Mesenchymal stem cell (in vitro differentiated cells and primary cell): ENCODE measurements at regions not wholly inside any gene's neighbourhood (a gene's known extent, or its start where the extent isn't known, plus 50 kb on each side); places are given as distances from the start of the nearest gene placed in this dataset.
A peak's percentile ranks its signal among the peaks of the same experiment; 100 is the strongest.

Experiments
- DNase-seq: peaks from one replicate; pipeline ENCODE4 v3.0.0-alpha.2; 2013
- H2AFZ ChIP-seq: one replicate; pipeline ENCODE4 v1.6.1; 2013; ENCODE audit warnings: low read depth, mild to moderate bottlenecking, control low read depth, inconsistent platforms, low read length, moderate library complexity
- H2AK5ac ChIP-seq: 2 replicates; pipeline ENCODE4 v1.6.1; 2013; ENCODE audit warnings: low read length, moderate library complexity, mild to moderate bottlenecking, inconsistent platforms; ENCODE audit not compliant: severe bottlenecking
- H2BK120ac ChIP-seq: one replicate; pipeline ENCODE4 v1.6.1; 2013; ENCODE audit warnings: low read depth, mild to moderate bottlenecking, inconsistent platforms, low read length, moderate library complexity
- H2BK12ac ChIP-seq, 2 experiments: one replicate each; pipeline ENCODE4 v1.6.1; 2013; ENCODE audit warnings: inconsistent platforms in 2 of 2, low read length in 2 of 2, mild to moderate bottlenecking in 2 of 2, moderate library complexity in 2 of 2, control low read depth in 1 of 2
- H2BK15ac ChIP-seq: one replicate; pipeline ENCODE4 v1.6.1; 2013; ENCODE audit warnings: mild to moderate bottlenecking, low read depth, inconsistent platforms; ENCODE audit not compliant: poor library complexity, severe bottlenecking
- H2BK5ac ChIP-seq: 2 replicates; pipeline ENCODE4 v1.6.1; 2013; ENCODE audit warnings: low read depth, mild to moderate bottlenecking, low read length, control low read depth, inconsistent platforms; ENCODE audit not compliant: poor library complexity, severe bottlenecking
- H3K14ac ChIP-seq, 2 experiments: one replicate each; pipeline ENCODE4 v1.6.1; 2013; ENCODE audit warnings: inconsistent platforms in 2 of 2, low read length in 2 of 2, control low read depth in 1 of 2, mild to moderate bottlenecking in 1 of 2, moderate library complexity in 1 of 2
- H3K18ac ChIP-seq, 2 experiments: one replicate each; pipeline ENCODE4 v1.6.1; 2013; ENCODE audit warnings: inconsistent platforms in 2 of 2, low read length in 2 of 2, control low read depth in 1 of 2, low read depth in 1 of 2, mild to moderate bottlenecking in 1 of 2
- H3K23ac ChIP-seq, 2 experiments: one replicate each; pipeline ENCODE4 v1.6.1; 2013; ENCODE audit warnings: inconsistent platforms in 2 of 2, low read length in 2 of 2, mild to moderate bottlenecking in 2 of 2, moderate library complexity in 2 of 2, control low read depth in 1 of 2
- H3K27ac ChIP-seq: 2 replicates; pipeline ENCODE4 v1.5.1; 2013; ENCODE audit warnings: mild to moderate bottlenecking, moderate library complexity, low read length, control low read depth, inconsistent platforms; ENCODE audit not compliant: poor library complexity, severe bottlenecking
- H3K27me3 ChIP-seq, 2 experiments: 2 replicates each; pipeline versions ENCODE4 v1.6.1 to v1.7.0; 2013; ENCODE audit warnings: low read length in 2 of 2, mild to moderate bottlenecking in 2 of 2, moderate library complexity in 2 of 2, control low read depth in 1 of 2, inconsistent platforms in 1 of 2; ENCODE audit not compliant: control insufficient read depth in 1 of 2, insufficient read depth in 1 of 2
- H3K36me3 ChIP-seq, 2 experiments: 2 replicates each; pipeline versions ENCODE4 v1.6.1 to v1.7.0; 2013; ENCODE audit warnings: low read length in 2 of 2, control low read depth in 1 of 2, inconsistent platforms in 1 of 2, low read depth in 1 of 2, mild to moderate bottlenecking in 1 of 2; ENCODE audit not compliant: insufficient read depth in 2 of 2, control insufficient read depth in 1 of 2
- H3K4ac ChIP-seq, 2 experiments: one replicate each; pipeline ENCODE4 v1.6.1; 2013; ENCODE audit warnings: inconsistent platforms in 2 of 2, low read length in 2 of 2, mild to moderate bottlenecking in 2 of 2, moderate library complexity in 2 of 2, control low read depth in 1 of 2, low read depth in 1 of 2
- H3K4me1 ChIP-seq: 2 replicates; pipeline ENCODE4 v1.6.1; 2013; ENCODE audit warnings: low read depth, low read length, control low read depth; ENCODE audit not compliant: control insufficient read depth, insufficient read depth
- H3K4me2 ChIP-seq: 2 replicates; pipeline ENCODE4 v1.6.1; 2013; ENCODE audit warnings: low read length, mild to moderate bottlenecking, inconsistent platforms; ENCODE audit not compliant: poor library complexity, severe bottlenecking
- H3K4me3 ChIP-seq, 2 experiments: 2 replicates each; pipeline versions ENCODE4 v1.5.1 to v1.7.0; 2013; ENCODE audit warnings: low read length in 2 of 2, mild to moderate bottlenecking in 2 of 2, control low read depth in 1 of 2, low read depth in 1 of 2; ENCODE audit not compliant: insufficient read depth in 1 of 2
- H3K79me1 ChIP-seq: replicated peaks from 2 replicates; pipeline ENCODE4 v1.6.1; 2013; ENCODE audit warnings: mild to moderate bottlenecking, control low read depth, low read length, inconsistent platforms; ENCODE audit not compliant: poor library complexity, severe bottlenecking
- H3K9ac ChIP-seq: 2 replicates; pipeline ENCODE4 v1.7.0; 2013; ENCODE audit warnings: mild to moderate bottlenecking, low read length, moderate library complexity
- H3K9me3 ChIP-seq: 2 replicates; pipeline ENCODE4 v1.7.0; 2013; ENCODE audit warnings: mild to moderate bottlenecking, low read length; ENCODE audit not compliant: control insufficient read depth
- H4K8ac ChIP-seq: one replicate; pipeline ENCODE4 v1.6.1; 2013; ENCODE audit warnings: inconsistent platforms, mild to moderate bottlenecking, low read length, moderate library complexity
- H4K91ac ChIP-seq: one replicate; pipeline ENCODE4 v1.6.1; 2013; ENCODE audit warnings: mild to moderate bottlenecking, low read length, inconsistent platforms
- WGBS: methylation state at CpG from one replicate; pipeline ENCODE4 v1.1.7; 2013; ENCODE audit warnings: mixed read lengths; 5-methylcytosine and 5-hydroxymethylcytosine counted together

DNA sequence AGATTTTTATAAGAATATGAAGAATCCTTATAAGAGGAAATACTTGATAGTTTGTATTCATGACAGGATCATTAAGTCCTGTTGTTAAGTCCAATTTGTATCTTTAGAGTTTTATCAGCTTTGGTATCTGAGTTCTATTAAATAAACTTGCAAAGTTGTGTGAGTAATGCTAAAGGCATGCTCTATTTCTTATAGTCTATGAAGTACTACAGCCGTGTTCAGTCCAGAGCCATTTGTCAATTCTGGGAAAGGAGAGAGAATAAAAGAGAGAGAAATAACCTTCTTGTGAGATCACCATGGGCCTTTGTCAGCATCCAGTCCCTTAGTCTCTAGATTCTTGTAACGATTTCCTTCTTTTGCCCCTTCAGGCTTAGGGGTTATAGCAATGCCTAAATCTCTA lies 181.2 kb upstream of the POU3F2 start:
- Histone ChIP-seq H3K9ac (no peak overlapping the region), H3K36me3 (no peaks in the 10 kb centered on the region), H3K27me3 (no peaks in the 10 kb centered on the region), H2BK15ac (no peak overlapping the region), H3K79me1 (no peaks in the 10 kb centered on the region), H4K91ac (no peak overlapping the region), H3K18ac (no peak overlapping the region), H4K8ac (no peak overlapping the region), H3K23ac (no peak overlapping the region), H2BK120ac (no peak overlapping the region), H3K14ac (no peak overlapping the region), H2BK12ac (no peak overlapping the region), H3K4me1 (no peaks in the 10 kb centered on the region), H2AFZ (no peak overlapping the region), H3K4ac (no peak overlapping the region), H3K9me3 (no peaks in the 10 kb centered on the region), H3K27ac (no peak overlapping the region), H2AK5ac (no peak overlapping the region), H3K4me2 (no peak overlapping the region), H2BK5ac (no peak overlapping the region), H3K4me3 (no peak overlapping the region)
- DNase-seq = no peak
- WGBS = 23% methylated on average over 2 of the region's 2 CpGs

DNA sequence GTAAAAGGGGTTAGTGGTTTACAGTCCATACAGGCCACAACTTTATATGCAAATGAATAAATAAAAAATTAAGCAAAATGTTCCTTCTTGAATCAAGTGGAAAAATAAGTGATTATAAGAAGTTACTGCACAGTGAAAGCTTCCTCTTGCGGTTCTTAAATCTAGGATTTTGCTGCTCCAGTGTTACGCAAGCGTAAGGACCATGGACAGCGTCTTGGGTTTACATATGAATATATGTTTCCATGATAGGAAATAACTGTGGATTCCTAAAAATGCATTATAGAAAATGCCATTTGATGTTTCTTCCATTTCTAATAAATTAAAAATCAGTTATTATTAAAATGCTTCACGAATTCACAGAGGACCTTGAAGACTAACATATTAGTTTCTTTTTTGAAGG lies 176.6 kb upstream of the POU3F2 start:
- H3K36me3 ChIP-seq = no peaks in the 10 kb centered on the region
- WGBS = 54% methylated on average over 3 of the region's 5 CpGs

DNA sequence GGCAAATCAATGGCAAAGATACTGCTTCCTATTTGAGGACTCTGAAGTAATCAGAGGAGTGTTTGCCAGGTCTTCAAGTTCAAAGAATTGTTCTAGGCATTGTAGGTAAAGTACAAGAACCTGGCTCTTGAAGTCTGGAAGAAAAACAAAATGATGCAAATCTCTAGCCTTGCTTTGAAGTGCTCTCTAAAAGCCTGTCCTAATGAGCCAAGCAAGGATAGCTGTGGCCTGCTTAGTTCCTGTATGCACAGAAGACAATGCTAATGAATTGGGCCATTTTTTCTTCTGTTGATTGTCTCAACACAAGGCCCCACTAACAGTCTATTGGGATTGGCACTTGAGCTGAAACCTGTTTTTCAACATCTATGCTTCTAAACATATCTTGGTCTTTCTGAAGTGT lies 165.0 kb upstream of the POU3F2 start:
- no peaks in the 10 kb centered on the region for H3K4me1 ChIP-seq

More for the DNA sequence above, 176.6 kb upstream of the POU3F2 start:
- H2BK15ac ChIP-seq = no peak overlapping the region
- H3K4me2 ChIP-seq = no peak overlapping the region
- H3K27ac ChIP-seq = no peak overlapping the region
- H2BK12ac ChIP-seq = no peak overlapping the region
- no peak overlapping the region for H3K9ac ChIP-seq
- no peak overlapping the region for H2BK120ac ChIP-seq
- H3K23ac ChIP-seq = no peak overlapping the region
- no peak overlapping the region for H3K18ac ChIP-seq
- H2AK5ac ChIP-seq = no peak overlapping the region
- H3K9me3 ChIP-seq = no peaks in the 10 kb centered on the region
- H2AFZ ChIP-seq = no peak overlapping the region
- H2BK5ac ChIP-seq = no peak overlapping the region
- no peak overlapping the region for H3K14ac ChIP-seq
- H3K4ac ChIP-seq = no peak overlapping the region
- H4K8ac ChIP-seq = no peak overlapping the region
- H4K91ac ChIP-seq = no peak overlapping the region
- H3K27me3 ChIP-seq = no peaks in the 10 kb centered on the region
- no peak overlapping the region for H3K4me3 ChIP-seq
- DNase-seq = peak; percentile 31
- no peaks in the 10 kb centered on the region for H3K4me1 ChIP-seq
- H3K79me1 ChIP-seq = no peaks in the 10 kb centered on the region

DNA sequence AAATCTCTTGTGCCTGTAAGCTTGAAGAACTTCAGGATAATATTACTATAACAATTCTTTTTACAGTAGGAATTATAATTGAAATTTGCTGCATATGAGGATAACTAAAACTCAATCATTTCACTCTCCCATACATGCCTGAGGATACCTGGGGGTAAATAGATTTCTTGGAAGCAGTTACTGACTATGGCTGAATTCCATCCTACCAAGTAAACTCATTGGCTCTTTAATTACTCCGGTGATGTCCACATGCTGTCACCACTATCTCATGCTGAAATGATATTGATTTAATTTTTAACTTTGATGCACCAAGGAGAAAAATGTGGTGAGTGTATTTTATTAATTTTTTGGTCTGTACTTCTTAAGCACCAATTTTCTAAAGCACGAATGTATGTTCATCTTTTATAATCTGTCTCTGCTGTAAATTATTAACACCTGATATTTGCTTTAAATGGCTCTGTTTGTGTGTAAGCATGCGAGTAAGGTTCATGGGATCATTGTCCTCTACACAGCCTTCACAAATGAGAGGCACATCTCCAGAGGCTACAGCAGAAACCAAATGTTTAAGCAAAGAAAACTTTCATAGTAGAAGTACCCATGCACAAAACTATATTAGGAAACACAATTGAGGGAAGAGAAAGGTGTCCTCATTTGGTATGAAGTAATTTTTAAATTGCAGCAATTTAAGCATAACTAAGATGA lies 164.2 kb upstream of the POU3F2 start:
- H2BK120ac ChIP-seq = no peak overlapping the region
- H2BK5ac ChIP-seq = no peak overlapping the region
- no peak overlapping the region for H4K8ac ChIP-seq
- H3K18ac ChIP-seq = no peak overlapping the region
- no peak overlapping the region for H2AK5ac ChIP-seq
- H3K14ac ChIP-seq = no peak overlapping the region
- H3K4me1 ChIP-seq = no peaks in the 10 kb centered on the region
- H4K91ac ChIP-seq = no peak overlapping the region
- H3K27me3 ChIP-seq = peaks cover 0 to 2% of the 10 kb centered on the region in 2 experiments
- H3K4me3 ChIP-seq = no peak overlapping the region
- no peak overlapping the region for H3K27ac ChIP-seq
- H3K79me1 ChIP-seq = no peaks in the 10 kb centered on the region
- 67% methylated on average over 1 of the region's 3 CpGs for WGBS
- H3K9ac ChIP-seq = no peak overlapping the region
- no peak overlapping the region for H2AFZ ChIP-seq
- H3K9me3 ChIP-seq = no peaks in the 10 kb centered on the region
- no peak overlapping the region for H2BK15ac ChIP-seq
- no peak overlapping the region for H3K23ac ChIP-seq
- H2BK12ac ChIP-seq = no peak overlapping the region
- no peak overlapping the region for H3K4me2 ChIP-seq
- no peak overlapping the region for H3K4ac ChIP-seq
- DNase-seq = no peak
- H3K36me3 ChIP-seq = no peaks in the 10 kb centered on the region

More for the DNA sequence above, 165.0 kb upstream of the POU3F2 start:
- no peak overlapping the region for H3K23ac ChIP-seq
- H3K4me2 ChIP-seq = no peak overlapping the region
- no peak overlapping the region for H2BK120ac ChIP-seq
- no peak overlapping the region for H4K91ac ChIP-seq
- DNase-seq = no peak
- H2BK12ac ChIP-seq = no peak overlapping the region
- H2AK5ac ChIP-seq = no peak overlapping the region
- no peak overlapping the region for H3K9ac ChIP-seq
- no peak overlapping the region for H2AFZ ChIP-seq
- no peak overlapping the region for H3K14ac ChIP-seq
- no peak overlapping the region for H2BK15ac ChIP-seq
- H3K79me1 ChIP-seq = no peaks in the 10 kb centered on the region
- no peaks in the 10 kb centered on the region for H3K9me3 ChIP-seq
- no peak overlapping the region for H3K4ac ChIP-seq
- H3K27ac ChIP-seq = no peak overlapping the region
- peaks cover 0 to 3% of the 10 kb centered on the region in 2 experiments for H3K27me3 ChIP-seq
- H2BK5ac ChIP-seq = no peak overlapping the region
- no peaks in the 10 kb centered on the region for H3K36me3 ChIP-seq
- no peak overlapping the region for H3K4me3 ChIP-seq
- no peak overlapping the region for H4K8ac ChIP-seq
- H3K18ac ChIP-seq = no peak overlapping the region
